HCT116 (cell line): ENCODE measurements at regions not wholly inside any gene's neighbourhood (a gene's known extent, or its start where the extent isn't known, plus 50 kb on each side); places are given as distances from the start of the nearest gene placed in this dataset.

Experiments
- ATAC-seq: fragments of 200-7000 bp; cut with Tn5 transposase; 2 replicates; pipeline ENCODE4 v1.9.1; 2020; ENCODE audit warnings: mild to moderate bottlenecking, moderate library complexity
- BruUV-seq: library from RNA; stranded (reverse); fragments of 400-500 nt; replicated peaks from 2 replicates; lab custom pipeline; 2021; lab: Mats Ljungman, UMichigan
- CTCF ChIA-PET: fragments of 300-600 bp; sonication (Branson Sonifier 250); formaldehyde crosslinking; loops from one replicate; lab custom pipeline; 2021; ENCODE audit warnings: antibody characterized with exemption; lab: Charles Lee
- POLR2A ChIA-PET: fragments of 300-600, 350-600 bp; sonication (Branson Sonifier 250); formaldehyde crosslinking; loops from one replicate; lab custom pipeline; 2021; ENCODE audit warnings: antibody characterized with exemption; lab: Charles Lee
- RAD21 ChIA-PET, 2 experiments: fragments of 300-600 bp; sonication (Branson Sonifier 250); formaldehyde crosslinking; loops; one replicate each; lab custom pipeline; 2023; ENCODE audit warnings: low total read pairs in 2 of 2; ENCODE audit not compliant: uncharacterized antibody in 2 of 2, unreplicated experiment in 2 of 2, low non-redundant PET in 1 of 2; lab: Charles Lee
- DNase-seq: peaks from one replicate; pipeline ENCODE4 v3.0.0-alpha.2; 2010; ENCODE audit warnings: low read depth, low spot score
- H2AFZ ChIP-seq: fragments of 200-600 bp; shearing (Covaris generic), sonication (generic); 2 replicates; pipeline ENCODE4 v1.6.1; 2017; ENCODE audit warnings: low read depth, mixed run types, mixed read lengths, antibody characterized with exemption, low read length; ENCODE audit not compliant: poor library complexity, severe bottlenecking
- H3K27ac ChIP-seq: 2 replicates; pipeline ENCODE4 v1.5.1; 2012; ENCODE audit warnings: low read depth, low read length
- H3K27me3 ChIP-seq: fragments of 200-600 bp; sonication (generic); 2 replicates; pipeline ENCODE4 v1.6.1; 2016; ENCODE audit warnings: mixed run types, low read length, mixed read lengths; ENCODE audit not compliant: insufficient read depth
- H3K36me3 ChIP-seq, 2 experiments: fragments of 200-500 bp in 1 of 2; fragments of 200-600 bp in 1 of 2; sonication (Bioruptor generic) in 1 of 2; sonication (generic) in 1 of 2; 2 replicates each; pipeline versions ENCODE4 v1.5.1 to v1.6.1; 2014 to 2016; ENCODE audit warnings: low read length in 2 of 2, inconsistent platforms in 1 of 2, mixed read lengths in 1 of 2, mixed run types in 1 of 2; ENCODE audit not compliant: insufficient read depth in 2 of 2, control insufficient read depth in 1 of 2
- H3K4me1 ChIP-seq, 2 experiments: fragments of 200-600 bp in 1 of 2; sonication (generic) in 1 of 2; 2 replicates each; pipeline versions ENCODE4 v1.5.1 to v1.6.1; 2012 to 2017; ENCODE audit warnings: low read length in 2 of 2, inconsistent platforms in 1 of 2, mild to moderate bottlenecking in 1 of 2, mixed read lengths in 1 of 2, mixed run types in 1 of 2, moderate library complexity in 1 of 2; ENCODE audit not compliant: insufficient read depth in 2 of 2, control insufficient read depth in 1 of 2
- H3K4me2 ChIP-seq: fragments of 200-600 bp; sonication (generic); 2 replicates; pipeline ENCODE4 v1.6.1; 2017; ENCODE audit warnings: mixed run types, low read length, mixed read lengths
- H3K4me3 ChIP-seq, 2 experiments: fragments of 200-600 bp in 1 of 2; sonication (generic) in 1 of 2; replicated peaks in 1 of 2; 2 replicates each; pipeline ENCODE4 v1.5.1; 2011 to 2016; ENCODE audit warnings: low read length in 2 of 2, control low read depth in 1 of 2, low read depth in 1 of 2, mild to moderate bottlenecking in 1 of 2, mixed read lengths in 1 of 2, mixed run types in 1 of 2
- H3K79me2 ChIP-seq: fragments of 200-600 bp; sonication (generic); 2 replicates; pipeline ENCODE4 v1.6.1; 2017; ENCODE audit warnings: mild to moderate bottlenecking, mixed run types, low read length, moderate library complexity, mixed read lengths; ENCODE audit not compliant: insufficient read depth
- H3K9ac ChIP-seq: fragments of 200-600 bp; sonication (generic); 2 replicates; pipeline ENCODE4 v1.6.1; 2016; ENCODE audit warnings: low read length, mixed read lengths
- H3K9me2 ChIP-seq: fragments of 200-600 bp; sonication (generic), shearing (Covaris generic); 2 replicates; pipeline ENCODE4 v1.6.1; 2017; ENCODE audit warnings: mixed run types, mild to moderate bottlenecking, moderate library complexity; ENCODE audit not compliant: insufficient read depth
- H3K9me3 ChIP-seq, 2 experiments: fragments of 200-500 bp in 1 of 2; fragments of 200-600 bp in 1 of 2; sonication (Bioruptor generic) in 1 of 2; sonication (generic) in 1 of 2; 2 replicates each; pipeline ENCODE4 v1.6.1; 2014 to 2017; ENCODE audit warnings: low read length in 2 of 2, mixed read lengths in 2 of 2, inconsistent platforms in 1 of 2, low read depth in 1 of 2, mild to moderate bottlenecking in 1 of 2, mixed run types in 1 of 2, moderate library complexity in 1 of 2; ENCODE audit not compliant: control insufficient read depth in 1 of 2, insufficient read depth in 1 of 2
- H4K20me1 ChIP-seq: fragments of 200-600 bp; sonication (generic), shearing (Covaris generic); 2 replicates; pipeline ENCODE4 v1.6.1; 2017; ENCODE audit warnings: mixed run types, mild to moderate bottlenecking, moderate library complexity; ENCODE audit not compliant: insufficient read depth
- CBX3 ChIP-seq: IDR thresholded peaks from 2 replicates; pipeline ENCODE4 v1.6.1; 2012; ENCODE audit warnings: low read depth
- EGR1 ChIP-seq: IDR thresholded peaks from 2 replicates; pipeline ENCODE4 v1.6.1; 2012; ENCODE audit warnings: low read depth
- EZH2 ChIP-seq: fragments of 200-600 bp; sonication (generic); IDR thresholded peaks from 2 replicates; pipeline ENCODE4 v1.6.1; 2017; ENCODE audit warnings: antibody characterized with exemption, mixed run types
- EZH2phosphoT487 ChIP-seq: fragments of 200-600 bp; IDR thresholded peaks from 2 replicates; pipeline ENCODE4 v1.6.1; 2018; ENCODE audit warnings: antibody characterized with exemption, borderline replicate concordance
- JUND ChIP-seq: IDR thresholded peaks from 2 replicates; pipeline ENCODE4 v1.6.1; 2012
- POLR2A ChIP-seq: IDR thresholded peaks from 2 replicates; pipeline ENCODE4 v1.7.0; 2011; ENCODE audit warnings: borderline replicate concordance; ENCODE audit not compliant: insufficient read depth, insufficient read length; ENCODE audit errors: extremely low read depth
- POLR2AphosphoS5 ChIP-seq: IDR thresholded peaks from 2 replicates; pipeline ENCODE4 v1.6.1; 2011; ENCODE audit warnings: mild to moderate bottlenecking, low read depth, low read length, moderate library complexity
- RAD21 ChIP-seq: IDR thresholded peaks from 2 replicates; pipeline ENCODE4 v1.6.1; 2012; ENCODE audit warnings: low read depth, mild to moderate bottlenecking
- SIN3A ChIP-seq: IDR thresholded peaks from 2 replicates; pipeline ENCODE4 v1.6.1; 2012; ENCODE audit warnings: low read depth
- SP1 ChIP-seq: IDR thresholded peaks from 2 replicates; pipeline ENCODE4 v1.6.1; 2012; ENCODE audit warnings: low read depth
- SRF ChIP-seq: IDR thresholded peaks from 2 replicates; pipeline ENCODE4 v1.6.1; 2012; ENCODE audit warnings: low read depth
- ZFX ChIP-seq: fragments of 450-650 bp; IDR thresholded peaks from 2 replicates; pipeline ENCODE4 v1.6.1; 2017
- ZNF274 ChIP-seq: fragments of 200-500 bp; sonication (Bioruptor generic); IDR thresholded peaks from 2 replicates; pipeline ENCODE4 v1.6.1; 2014; ENCODE audit warnings: mild to moderate bottlenecking, low read depth, low read length, inconsistent platforms
- intact Hi-C: fragments of 100-400 bp; cut with micrococcal nuclease; formaldehyde crosslinking; loops from 2 replicates; pipeline ENCODE4 v1.10.0; 2022
- TF ChIP-seq, protein P1 (sequence below): IDR thresholded peaks from 2 replicates; pipeline ENCODE4 v1.6.1; 2012
- TF ChIP-seq, protein P2 (sequence below), 3 experiments: fragments of 200-600 bp in 1 of 3; sonication (generic) in 1 of 3; IDR thresholded peaks in 2 of 3; conservative IDR thresholded peaks in 1 of 3; 2 replicates each; pipeline ENCODE4 v1.5.1; 2012 to 2017; ENCODE audit warnings: low read depth in 2 of 3, low read length in 2 of 3, antibody characterized with exemption in 1 of 3, borderline replicate concordance in 1 of 3, control low read depth in 1 of 3, mild to moderate bottlenecking in 1 of 3, mixed read lengths in 1 of 3, mixed run types in 1 of 3, moderate library complexity in 1 of 3; ENCODE audit not compliant: insufficient read depth in 1 of 3

DNA sequence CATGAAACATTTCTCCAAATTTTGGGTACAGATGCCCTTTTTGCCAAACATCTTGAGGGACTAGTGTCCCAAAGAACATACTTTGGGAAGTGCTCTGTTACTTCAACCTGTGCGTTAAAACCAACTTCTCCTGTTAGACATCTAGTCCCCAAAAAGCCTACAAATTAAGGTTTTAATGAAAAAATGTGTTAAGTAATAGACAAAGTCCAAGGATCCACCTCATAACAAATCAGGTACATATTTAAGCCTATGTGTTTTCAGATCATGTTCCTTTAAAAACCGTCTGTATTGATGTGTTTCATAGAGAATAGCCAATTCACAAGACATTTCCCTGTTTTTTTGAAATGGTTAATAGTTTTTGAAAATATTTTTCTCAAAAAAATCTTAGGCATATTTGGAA, 174.8 kb upstream of the FAM20A start:
- Histone ChIP-seq H3K27me3 (no peaks in the 10 kb centered on the region), H2AFZ (no peak overlapping the region), H3K27ac (no peak overlapping the region), H3K4me2 (no peak overlapping the region), H3K4me3 (no peak overlapping the region), H3K4me1 (peaks cover 4 to 9% of the 10 kb centered on the region in 2 experiments; a peak in 3 of 4 replicates), H3K9ac (no peak overlapping the region), H3K36me3 (no peaks in the 10 kb centered on the region), H3K9me2 (no peaks in the 10 kb centered on the region), H3K9me3 (no peaks in the 10 kb centered on the region), H4K20me1 (no peaks in the 10 kb centered on the region), H3K79me2 (no peaks in the 10 kb centered on the region)
- POLR2A ChIA-PET, result interaction anchor here (0.7 kb wide), 1 partner anchor 131 kb away, joined by 3 read pairs; no protein-coding TSS in a partner anchor
- CTCF ChIA-PET, result interaction anchor here (1.0 to 7.3 kb wide), 12 partner anchors 132 to 749 kb away, joined by 3 to 86 read pairs (median 5); no protein-coding TSS in a partner anchor
- TF ChIP-seq EZH2phosphoT487 (no peak), JUND (no peak), ZNF274 (no peak), EGR1 (no peak), SIN3A (no peak), POLR2AphosphoS5 (no peak), SP1 (no peak), SRF (no peak), POLR2A (no peak), ZFX (no peak), RAD21 (no peak), EZH2 (no peak), CBX3 (no peak)
- TF ChIP-seq, protein P1, sequence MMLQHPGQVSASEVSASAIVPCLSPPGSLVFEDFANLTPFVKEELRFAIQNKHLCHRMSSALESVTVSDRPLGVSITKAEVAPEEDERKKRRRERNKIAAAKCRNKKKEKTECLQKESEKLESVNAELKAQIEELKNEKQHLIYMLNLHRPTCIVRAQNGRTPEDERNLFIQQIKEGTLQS, result no peak
- TF ChIP-seq, protein P2, sequence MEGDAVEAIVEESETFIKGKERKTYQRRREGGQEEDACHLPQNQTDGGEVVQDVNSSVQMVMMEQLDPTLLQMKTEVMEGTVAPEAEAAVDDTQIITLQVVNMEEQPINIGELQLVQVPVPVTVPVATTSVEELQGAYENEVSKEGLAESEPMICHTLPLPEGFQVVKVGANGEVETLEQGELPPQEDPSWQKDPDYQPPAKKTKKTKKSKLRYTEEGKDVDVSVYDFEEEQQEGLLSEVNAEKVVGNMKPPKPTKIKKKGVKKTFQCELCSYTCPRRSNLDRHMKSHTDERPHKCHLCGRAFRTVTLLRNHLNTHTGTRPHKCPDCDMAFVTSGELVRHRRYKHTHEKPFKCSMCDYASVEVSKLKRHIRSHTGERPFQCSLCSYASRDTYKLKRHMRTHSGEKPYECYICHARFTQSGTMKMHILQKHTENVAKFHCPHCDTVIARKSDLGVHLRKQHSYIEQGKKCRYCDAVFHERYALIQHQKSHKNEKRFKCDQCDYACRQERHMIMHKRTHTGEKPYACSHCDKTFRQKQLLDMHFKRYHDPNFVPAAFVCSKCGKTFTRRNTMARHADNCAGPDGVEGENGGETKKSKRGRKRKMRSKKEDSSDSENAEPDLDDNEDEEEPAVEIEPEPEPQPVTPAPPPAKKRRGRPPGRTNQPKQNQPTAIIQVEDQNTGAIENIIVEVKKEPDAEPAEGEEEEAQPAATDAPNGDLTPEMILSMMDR (IDR thresholded peaks at IDR 0.05 in 2 of 3, conservative IDR thresholded peaks at IDR 0.05 in 1 of 3; ENCODE audit: borderline replicate concordance in 1 of 3, insufficient read depth in 1 of 3, low read depth in 2 of 3, low read length in 2 of 3), result no peak
- ATAC-seq (no peak), DNase-seq (no peak)
- no TSS peak for BruUV-seq
- intact Hi-C loops, result loop anchor here (2.0 to 10.0 kb wide), 2 partner anchors 619 to 747 kb away; no protein-coding TSS in a partner anchor
- RAD21 ChIA-PET, result interaction anchor here in 1 of 2 experiments (0.7 to 1.2 kb wide), 3 partner anchors 135 to 471 kb away, joined by 3 to 4 read pairs (median 3); no protein-coding TSS in a partner anchor
